M059J (cell line): ENCODE measurements at regions not wholly inside any gene's neighbourhood (a gene's known extent, or its start where the extent isn't known, plus 50 kb on each side); places are given as distances from the start of the nearest gene placed in this dataset.

Experiments used
- DNase-seq: peaks from one replicate; pipeline ENCODE4 v3.0.0-alpha.2; 2012; ENCODE audit warnings: low read depth

DNA sequence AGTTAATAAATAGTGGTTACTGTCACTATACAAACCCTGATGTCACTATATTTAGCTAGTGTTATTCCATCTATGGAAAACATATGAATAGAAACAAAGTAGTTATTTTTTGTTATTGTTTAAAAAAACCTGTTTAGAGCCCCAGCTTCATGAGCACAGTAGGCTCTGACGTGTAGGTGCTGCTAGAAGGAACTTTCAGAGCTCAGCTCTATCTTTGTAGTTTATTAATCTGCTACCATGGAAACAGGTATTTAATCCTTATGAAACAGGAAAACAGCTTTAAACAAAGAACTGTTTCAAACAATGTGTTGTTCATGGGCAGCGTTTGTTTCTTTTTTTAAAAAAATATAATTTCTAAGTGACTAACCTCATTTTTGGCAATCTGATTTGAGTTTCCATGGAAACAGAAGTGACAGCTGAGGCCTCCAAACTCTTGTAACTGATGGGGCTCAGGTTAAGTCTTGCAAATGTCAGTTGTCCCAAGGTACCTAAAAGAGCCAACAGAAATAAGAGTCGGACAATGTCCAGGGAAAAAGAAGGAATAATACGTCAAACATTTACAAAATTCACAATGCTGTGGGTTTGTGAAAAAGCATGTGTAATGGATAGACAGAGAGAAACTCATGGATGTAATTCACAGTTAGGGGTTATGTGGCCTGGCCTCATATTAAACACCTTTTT, 162.0 kb upstream of the C21orf91 start:
- DNase-seq: no peak

DNA sequence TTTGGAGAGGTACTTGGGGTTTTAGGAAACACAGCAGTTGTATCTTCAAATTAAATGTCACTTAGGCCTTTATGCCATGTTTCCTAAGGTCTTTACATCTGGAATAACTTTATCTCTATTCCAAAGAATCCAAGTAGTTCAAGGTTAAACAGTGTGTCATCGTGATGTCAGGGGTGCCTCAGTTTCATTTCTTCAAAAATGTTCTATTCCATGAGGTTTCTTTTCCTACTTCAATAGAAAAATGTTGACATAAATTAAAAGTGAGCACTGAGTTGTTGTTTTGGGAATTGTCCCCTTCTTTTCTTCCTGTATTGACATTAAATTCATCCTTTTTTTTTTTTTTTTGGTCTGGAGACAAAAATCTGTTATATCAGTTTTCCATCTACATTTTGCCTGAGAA, 160.6 kb upstream of the C21orf91 start:
- no peak for DNase-seq

GRCh38 chr21:17978895-17979294, 159.7 kb upstream of the C21orf91 start:
- no peak for DNase-seq

DNA sequence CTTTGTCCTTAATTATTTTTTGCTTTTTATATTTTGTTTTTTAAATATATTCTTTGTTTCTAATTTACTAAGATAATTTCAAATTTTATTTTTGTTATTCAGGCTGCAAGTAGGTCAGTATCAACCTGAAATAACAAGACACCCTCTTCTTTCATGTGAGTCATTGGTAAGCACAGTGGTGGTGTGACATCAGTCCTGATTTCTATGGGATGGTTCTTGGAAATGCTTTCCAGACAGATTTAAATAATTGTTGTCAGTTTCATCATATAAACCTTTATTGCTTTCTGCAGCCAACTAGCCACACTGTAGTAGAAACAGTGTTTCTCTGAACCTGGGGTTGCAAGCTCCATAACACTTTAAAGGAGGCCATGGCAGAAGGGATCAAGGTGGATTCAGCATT, 157.5 kb upstream of the C21orf91 start:
- no peak for DNase-seq

DNA sequence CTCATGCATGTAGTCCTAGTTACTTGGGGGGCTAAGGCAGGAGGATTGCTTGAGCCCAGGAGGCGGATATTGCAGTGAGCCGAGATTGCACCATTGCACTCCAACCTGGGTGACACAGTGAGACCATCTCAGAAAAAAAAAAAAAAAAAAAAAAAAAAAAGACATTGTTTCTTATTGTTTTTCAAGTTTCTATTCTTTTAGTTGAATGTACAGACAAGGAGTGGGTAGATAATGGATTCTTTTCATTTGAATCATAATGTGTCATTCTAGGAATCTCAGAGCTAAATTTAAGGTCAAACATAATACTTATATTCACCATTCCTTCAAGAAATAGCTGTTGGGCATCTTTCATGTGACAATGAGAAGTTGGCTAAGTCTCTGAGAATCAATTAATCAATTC, 157.0 kb upstream of the C21orf91 start:
- no peak for DNase-seq

GRCh38 chr21:17967319-17967718, 148.2 kb upstream of the C21orf91 start:
- DNase-seq: no peak

DNA sequence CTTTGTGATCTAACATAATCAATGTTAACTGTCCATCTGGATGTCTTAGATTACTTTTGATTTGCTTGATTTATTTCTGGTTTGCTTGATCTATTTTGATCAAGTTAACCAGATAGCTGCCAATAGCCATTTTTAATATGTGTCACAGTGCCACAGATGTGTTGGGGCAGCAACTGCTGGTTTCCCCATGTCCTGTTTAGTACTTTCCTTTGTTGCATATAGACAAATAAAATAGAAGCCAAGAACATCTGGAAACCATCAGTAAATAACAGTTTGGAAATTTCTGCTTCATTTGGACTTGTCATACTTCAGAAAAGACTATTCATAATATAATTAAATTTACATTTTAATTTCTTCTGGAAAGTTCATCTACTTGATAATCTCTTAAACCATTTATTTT, 145.6 kb upstream of the C21orf91 start:
- DNase-seq: no peak

GRCh38 chr21:17964199-17964598, 145.0 kb upstream of the C21orf91 start:
- DNase-seq: no peak

DNA sequence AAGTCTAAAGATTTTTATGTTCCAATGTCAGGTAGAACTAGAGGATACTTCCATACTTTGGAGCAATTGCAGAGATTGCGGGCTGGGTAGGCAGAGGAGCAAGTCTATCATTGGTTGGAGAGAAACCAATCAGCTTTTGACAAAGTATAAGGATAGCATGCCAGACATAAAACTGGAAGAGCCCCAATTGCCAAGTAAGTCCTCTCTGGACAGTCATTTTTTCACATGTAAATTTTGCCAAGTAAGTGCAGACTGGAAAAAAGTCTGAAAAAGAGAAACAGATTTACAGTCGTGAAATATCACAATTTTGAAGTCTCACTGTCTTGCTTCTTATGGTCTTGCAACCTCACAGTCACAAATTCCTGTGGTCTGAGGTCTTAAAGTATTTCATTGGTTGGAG, 131.4 kb upstream of the C21orf91 start:
- DNase-seq: no peak

DNA sequence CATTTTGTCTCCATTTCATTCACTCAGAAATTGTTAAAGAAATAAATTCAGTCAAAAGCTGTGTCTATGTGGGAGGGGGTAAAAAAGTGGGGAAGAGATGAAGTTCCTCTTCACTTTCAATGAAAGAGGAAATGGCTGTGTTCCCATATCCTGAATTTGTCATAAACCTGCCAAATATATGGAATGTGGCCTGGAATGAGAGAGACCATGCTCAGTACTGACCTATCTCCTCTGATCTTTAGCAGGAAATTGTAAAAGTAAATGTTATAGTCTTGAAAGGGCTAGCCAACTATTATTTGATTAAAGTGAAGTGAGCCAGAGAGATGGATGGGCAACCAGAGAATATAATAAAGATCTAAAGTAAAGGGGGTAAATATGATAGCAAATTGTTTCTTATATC, 130.3 kb upstream of the C21orf91 start:
- no peak for DNase-seq

- no peak for DNase-seq
Observed at GRCh38 chr21:17947531-17947930, 128.4 kb upstream of the C21orf91 start.

GRCh38 chr21:17931080-17931479, 111.9 kb upstream of the C21orf91 start:
- DNase-seq: peak; percentile 7

- no peak for DNase-seq
Observed at GRCh38 chr21:17930093-17930492, 110.9 kb upstream of the C21orf91 start.

DNA sequence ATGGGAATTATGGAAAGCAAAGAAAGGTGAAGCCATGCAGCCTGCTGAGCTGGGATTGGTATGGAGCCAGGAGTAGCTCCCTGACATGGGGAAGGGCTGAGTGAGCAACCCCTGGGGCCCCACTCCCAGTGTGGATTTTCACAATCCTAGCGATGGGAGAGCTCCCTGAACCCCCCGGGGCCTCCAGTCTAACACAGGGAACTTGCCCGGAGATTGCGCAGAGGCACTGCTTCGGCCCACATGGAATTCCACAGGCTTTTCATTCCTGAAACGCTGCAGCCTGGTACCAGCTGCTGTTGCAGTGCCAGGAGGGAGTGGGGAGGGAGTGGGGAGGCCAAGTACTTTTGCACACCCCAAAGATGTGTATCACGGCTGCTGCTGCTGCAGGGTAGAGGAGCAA, 110.4 kb upstream of the C21orf91 start:
- no peak for DNase-seq

DNA sequence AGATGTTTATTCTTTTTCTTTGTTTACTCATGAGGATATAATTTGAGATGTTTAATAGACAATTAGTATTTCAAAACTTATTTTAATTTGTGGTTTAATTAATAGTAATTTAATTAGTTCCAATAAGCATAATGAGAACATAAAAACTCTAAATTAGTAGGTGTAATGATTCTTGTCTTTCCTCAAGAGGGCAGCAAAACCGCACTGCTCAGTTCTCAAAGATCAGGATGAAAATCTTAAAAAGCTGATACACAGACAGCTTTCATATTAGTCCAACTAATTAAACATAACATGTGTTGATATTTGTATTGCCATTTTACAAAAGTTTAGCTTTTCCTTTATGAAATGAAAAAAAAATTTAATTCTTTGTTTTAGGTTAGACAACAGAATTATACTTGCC, 106.7 kb upstream of the C21orf91 start:
- DNase-seq: peak; percentile 28

DNA sequence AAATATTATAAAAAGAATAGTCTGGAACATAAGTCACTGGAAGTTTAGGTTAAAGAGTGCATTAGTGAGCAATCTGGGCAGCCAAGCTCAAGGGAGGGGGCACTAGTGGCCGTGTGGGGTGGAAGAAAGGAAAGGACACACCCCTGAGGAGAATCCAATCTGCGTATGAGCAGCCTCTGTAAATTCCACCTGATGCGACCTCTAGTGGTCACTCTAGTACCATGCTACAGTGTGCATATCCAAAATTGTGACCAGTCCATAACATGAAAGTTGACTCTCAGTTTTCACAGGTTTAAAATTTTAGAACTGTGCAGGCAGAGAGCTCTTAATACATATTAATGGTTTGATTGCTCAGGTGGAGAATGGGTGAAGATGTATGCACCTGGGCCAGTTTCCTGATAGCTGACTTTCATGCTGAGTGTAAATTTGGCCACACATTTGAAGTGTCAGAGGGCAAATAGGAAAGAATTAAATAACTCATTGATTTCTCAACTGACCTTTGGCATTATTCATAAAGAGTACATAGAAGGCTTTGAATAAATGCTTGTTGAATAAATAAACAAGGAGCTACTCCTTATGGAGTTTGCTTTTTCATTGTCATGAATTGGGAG, 105.9 kb upstream of the C21orf91 start:
- DNase-seq: peak; percentile 64

DNA sequence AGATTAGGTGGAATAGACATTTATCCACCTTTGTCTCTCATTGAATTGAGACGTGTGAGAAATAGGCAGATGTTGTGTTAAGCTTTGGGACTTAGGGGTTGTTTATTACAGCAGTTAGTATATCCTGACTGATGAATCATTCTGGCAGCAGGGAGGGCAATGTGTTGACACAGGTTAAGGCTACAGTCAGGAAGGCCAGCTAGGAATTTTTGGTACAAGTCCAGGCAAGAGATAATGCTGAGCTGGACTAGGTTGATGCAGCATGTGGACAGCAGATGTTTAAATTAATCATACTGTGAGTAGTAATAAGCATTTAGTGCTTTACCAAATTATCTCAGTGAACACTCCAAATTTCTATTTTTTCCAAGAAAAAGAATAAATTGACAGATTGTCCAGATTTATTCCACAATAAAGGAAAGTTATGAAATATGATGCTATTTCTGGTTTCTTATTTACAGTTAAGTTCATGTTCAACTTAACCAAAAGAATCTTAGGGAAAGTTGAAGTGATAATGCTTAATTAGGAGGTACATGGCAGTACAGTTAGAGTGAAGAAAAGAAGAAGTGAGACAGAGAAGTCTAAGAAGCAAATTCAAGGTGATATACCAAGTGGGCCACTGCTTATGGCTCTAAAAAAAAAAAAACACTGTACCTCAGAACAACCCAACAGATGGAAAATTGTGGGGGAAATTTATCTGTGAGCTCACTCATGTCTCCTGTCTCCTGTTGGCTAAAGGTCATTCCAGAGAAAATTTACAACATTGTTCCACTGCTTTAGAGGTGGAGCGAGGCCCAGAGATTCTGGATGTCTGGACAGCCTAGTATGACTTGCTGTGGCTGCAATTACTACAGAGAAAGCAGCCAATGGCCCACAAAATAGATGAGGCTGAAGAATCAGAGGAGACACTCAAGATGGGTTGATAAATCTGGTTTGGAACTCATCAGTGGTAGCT, 102.7 kb upstream of the C21orf91 start:
- DNase-seq: peak; percentile 73

GRCh38 chr21:17915976-17916375, 96.8 kb upstream of the C21orf91 start:
- no peak for DNase-seq

DNA sequence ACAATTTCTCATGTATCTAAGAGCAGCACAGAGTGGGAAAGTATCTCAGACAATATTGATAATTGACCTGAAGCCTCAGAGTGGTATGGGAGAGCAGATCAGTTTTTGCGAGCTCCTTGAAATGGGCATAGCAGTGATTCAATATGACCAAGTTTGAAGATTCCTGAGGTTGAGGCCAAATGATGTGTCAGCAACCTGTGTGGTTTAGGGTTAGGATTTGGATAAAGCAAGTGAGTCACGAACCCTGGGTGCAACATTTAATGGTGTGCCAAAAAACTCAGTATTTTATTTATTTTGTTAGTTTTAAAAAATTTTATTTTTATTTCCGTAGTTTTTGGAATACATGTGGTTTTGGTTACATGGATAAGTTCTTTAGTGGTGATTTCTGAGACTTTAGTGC, 92.5 kb upstream of the C21orf91 start:
- peak; percentile 82 for DNase-seq

DNA sequence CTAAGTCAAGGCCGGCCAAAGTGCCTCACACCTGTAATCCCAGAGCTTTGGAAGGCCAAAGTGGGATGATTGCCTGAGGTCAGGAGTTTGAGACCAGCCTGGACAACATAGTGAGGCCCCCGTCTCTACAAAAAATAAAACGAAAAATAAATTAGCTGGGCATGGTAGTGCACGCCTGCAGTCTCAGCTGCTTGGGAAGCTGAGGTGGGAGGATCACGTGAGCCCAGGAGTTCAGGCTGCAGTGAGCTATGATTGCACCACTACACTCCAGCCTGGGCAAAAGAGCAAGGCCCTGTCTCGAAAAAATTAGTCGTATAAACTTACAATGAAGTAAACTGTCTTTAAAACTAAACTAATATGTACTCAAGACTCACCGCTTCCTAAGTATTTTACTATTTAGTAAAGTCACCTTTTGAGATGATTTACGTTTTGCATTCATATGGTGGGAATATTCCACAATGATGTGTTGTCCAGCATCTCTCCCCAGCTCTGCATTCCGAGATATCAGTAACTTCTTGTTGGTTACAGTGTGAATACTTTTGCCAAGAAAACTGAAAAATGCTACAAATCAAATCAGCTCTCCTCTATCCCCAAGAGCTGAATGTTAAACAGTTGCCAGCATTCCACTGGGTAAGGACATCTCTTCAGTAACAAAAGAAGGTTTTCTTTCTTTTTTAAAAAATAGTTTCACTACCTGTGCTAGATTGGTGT, 84.9 kb upstream of the C21orf91 start:
- DNase-seq: no peak

DNA sequence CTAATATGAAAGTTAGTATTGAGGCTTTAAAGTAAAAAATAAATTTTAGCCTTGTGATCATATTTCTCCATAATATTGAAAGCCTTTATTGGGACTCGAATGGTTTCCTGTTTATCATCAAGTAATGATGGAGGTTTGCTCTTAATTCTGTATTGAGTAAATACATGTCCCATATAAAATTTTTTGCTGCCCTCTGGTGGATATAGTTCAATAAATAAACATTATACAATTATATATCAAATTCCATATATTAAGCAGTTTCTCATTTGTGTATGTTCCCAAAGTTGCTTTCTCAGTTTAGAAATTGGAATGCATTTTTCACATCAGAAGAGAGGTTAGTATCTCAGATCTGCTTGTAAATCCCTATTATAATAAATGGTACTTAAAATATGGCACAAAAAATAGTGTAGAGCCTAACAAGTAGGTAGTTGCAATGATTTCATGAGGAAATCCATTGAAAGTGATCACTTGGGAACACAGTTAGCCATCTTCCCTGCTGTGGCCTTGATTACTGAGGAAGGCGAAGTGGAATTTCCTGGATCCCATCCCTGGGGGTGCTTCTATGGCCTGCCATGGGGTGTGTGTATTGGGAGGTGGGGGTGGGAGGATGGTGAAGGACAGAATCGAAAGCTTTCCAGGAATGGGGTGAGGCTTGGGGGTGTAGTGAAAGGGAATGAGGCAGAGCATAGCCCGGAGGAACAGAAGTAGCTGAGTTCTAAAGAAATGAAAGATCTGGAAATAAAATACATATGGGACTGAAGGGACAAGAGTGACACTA, 84.1 kb upstream of the C21orf91 start:
- DNase-seq: peak; percentile 41
